Natural killer cell (primary cell): ENCODE measurements at regions not wholly inside any gene's neighbourhood (a gene's known extent, or its start where the extent isn't known, plus 50 kb on each side); places are given as distances from the start of the nearest gene placed in this dataset.

Experiments
- ATAC-seq, 3 donors: fragments of 150-1000 bp in 2 of 3; fragments of 200-7000 bp in 1 of 3; cut with Tn5 transposase; 1 replicate in 1 of 3; 2 replicates in 2 of 3; pipeline ENCODE4 v1.10.0; 2021; ENCODE audit warnings: mild to moderate bottlenecking in 2 of 3, moderate library complexity in 2 of 3
- DNase-seq, 2 donors: peaks; one replicate each; pipeline versions ENCODE4 v3.0.0 to v3.0.0-alpha.2; 2013 to 2021; ENCODE audit warnings: mixed read lengths in 1 of 2
- H3K27ac ChIP-seq: one replicate; pipeline ENCODE4 v1.5.1; 2013; ENCODE audit warnings: mild to moderate bottlenecking, low read length
- H3K27me3 ChIP-seq: one replicate; pipeline ENCODE4 v1.6.1; 2013; ENCODE audit warnings: low read length; ENCODE audit not compliant: control insufficient read depth, insufficient read depth
- H3K36me3 ChIP-seq: one replicate; pipeline ENCODE4 v1.6.1; 2013; ENCODE audit warnings: low read length; ENCODE audit not compliant: control insufficient read depth, insufficient read depth
- H3K4me1 ChIP-seq: one replicate; pipeline ENCODE4 v1.6.1; 2013; ENCODE audit warnings: low read length; ENCODE audit not compliant: control insufficient read depth, insufficient read depth
- H3K4me3 ChIP-seq: one replicate; pipeline ENCODE4 v1.5.1; 2013; ENCODE audit warnings: low read length
- H3K9me3 ChIP-seq: one replicate; pipeline ENCODE4 v1.6.1; 2013; ENCODE audit warnings: low read length; ENCODE audit not compliant: control insufficient read depth, insufficient read depth
- H3K27ac Mint-ChIP-seq, 2 donors: one replicate each; pipeline ENCODE4 v1.8.0; 2022; ENCODE audit warnings: mild to moderate bottlenecking in 2 of 2, mixed read lengths in 2 of 2, moderate library complexity in 1 of 2
- H3K27me3 Mint-ChIP-seq, 2 donors: one replicate each; pipeline ENCODE4 v1.8.0; 2022; ENCODE audit warnings: low read depth in 2 of 2, mixed read lengths in 2 of 2
- H3K36me3 Mint-ChIP-seq: one replicate; pipeline ENCODE4 v1.8.0; 2022; ENCODE audit warnings: mixed read lengths
- H3K4me1 Mint-ChIP-seq, 2 donors: one replicate each; pipeline ENCODE4 v1.8.0; 2022; ENCODE audit warnings: mixed read lengths in 2 of 2
- H3K4me3 Mint-ChIP-seq: one replicate; pipeline ENCODE4 v1.8.0; 2022; ENCODE audit warnings: mild to moderate bottlenecking, moderate library complexity, mixed read lengths
- H3K9me3 Mint-ChIP-seq, 2 donors: one replicate each; pipeline ENCODE4 v1.8.0; 2022; ENCODE audit warnings: mixed read lengths in 2 of 2
- CTCF ChIP-seq: fragments of 200-600 bp; IDR thresholded peaks from one replicate; pipeline ENCODE4 v1.8.0; 2022; ENCODE audit warnings: antibody characterized with exemption
- WGBS: methylation state at CpG from one replicate; pipeline ENCODE4 v1.1.7; 2013; ENCODE audit warnings: missing lambda C conversion rate; ENCODE audit not compliant: insufficient coverage; 5-methylcytosine and 5-hydroxymethylcytosine counted together
- intact Hi-C: fragments of 100-400 bp; cut with micrococcal nuclease; formaldehyde crosslinking; loops from one replicate; pipeline ENCODE4 v1.14.2; 2022

GRCh38 chr2:8398040-8398668 lies 283.7 kb upstream of the ID2 start:
- no peaks in the 10 kb centered on the region for H3K27me3 Mint-ChIP-seq

DNA sequence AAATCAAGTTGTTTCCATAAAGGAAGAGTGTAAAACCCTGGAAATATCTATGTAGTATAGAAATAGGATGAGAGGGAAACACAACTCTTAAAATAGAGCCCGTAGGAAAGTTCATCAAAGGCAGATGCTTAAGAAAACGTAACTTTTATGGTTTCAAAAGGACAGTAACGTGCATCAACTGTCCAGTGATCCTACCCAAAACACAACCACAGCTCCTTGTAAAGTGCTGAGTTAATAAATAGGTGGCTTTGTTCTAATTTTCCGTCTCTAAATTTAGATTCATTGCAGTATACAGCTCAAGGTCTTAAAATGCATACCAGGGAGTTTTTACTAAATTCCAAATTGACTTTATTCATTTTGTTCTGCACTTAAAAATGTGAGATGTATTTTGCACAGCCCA lies 282.1 kb upstream of the ID2 start:
- Histone ChIP-seq H3K36me3 (no peaks in the 10 kb centered on the region), H3K4me3 (no peak overlapping the region), H3K9me3 (no peaks in the 10 kb centered on the region), H3K27me3 (no peaks in the 10 kb centered on the region), H3K4me1 (peaks cover 27% of the 10 kb centered on the region), H3K27ac (no peak overlapping the region)
- Mint-ChIP-seq H3K4me1 (peaks cover 57 to 64% of the 10 kb centered on the region in 2 donors), H3K27ac (no peak overlapping the region), H3K27me3 (no peaks in the 10 kb centered on the region), H3K36me3 (no peaks in the 10 kb centered on the region), H3K9me3 (no peaks in the 10 kb centered on the region), H3K4me3 (no peak overlapping the region)
- DNase-seq (no peak), ATAC-seq (no peak)
- intact Hi-C loops, result no loop called here
- 92% methylated on average over 1 of the region's 4 CpGs for WGBS
- no peak for TF ChIP-seq CTCF

More at GRCh38 chr2:8398040-8398668, 283.7 kb upstream of the ID2 start:
- TF ChIP-seq CTCF, result no peak
- intact Hi-C loops, result no loop called here
- Histone ChIP-seq H3K27me3 (no peaks in the 10 kb centered on the region), H3K4me1 (peaks cover 41% of the 10 kb centered on the region), H3K9me3 (no peaks in the 10 kb centered on the region), H3K36me3 (no peaks in the 10 kb centered on the region), H3K4me3 (no peak overlapping the region), H3K27ac (no peak overlapping the region)
- DNase-seq (no peak), ATAC-seq (peak in 1 of 3 donors; percentile 17)
- H3K4me3 Mint-ChIP-seq, result no peak overlapping the region
- peak overlapping the region; percentile 2 to 22 for H3K27ac Mint-ChIP-seq
- H3K36me3 Mint-ChIP-seq, result no peaks in the 10 kb centered on the region
- H3K4me1 Mint-ChIP-seq, result peaks cover 52% of the 10 kb centered on the region in 2 donors
- 85% methylated on average over 13 of the region's 13 CpGs for WGBS
- H3K9me3 Mint-ChIP-seq, result no peaks in the 10 kb centered on the region

DNA sequence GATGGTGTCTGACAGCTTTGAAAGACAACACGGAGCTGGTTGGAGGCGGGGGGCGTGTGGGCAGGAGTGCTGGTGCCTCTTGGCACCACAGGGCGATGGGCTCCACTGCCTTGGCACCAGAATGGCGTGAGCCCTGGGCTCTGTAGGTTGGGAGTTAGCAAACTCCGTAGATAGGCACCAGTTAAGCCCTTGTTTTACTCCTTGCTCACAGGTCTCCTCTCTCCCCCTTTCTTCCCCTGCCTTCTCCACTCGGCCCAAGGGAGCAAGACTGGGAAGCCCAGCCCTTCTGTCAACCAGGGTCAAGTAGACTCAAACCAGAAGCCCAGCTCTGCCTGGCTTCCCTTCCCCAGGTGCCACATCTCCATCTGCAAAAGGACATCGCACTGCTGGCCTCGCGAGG lies 281.7 kb upstream of the ID2 start:
- 85% methylated on average over 10 of the region's 10 CpGs for WGBS
- Mint-ChIP-seq H3K9me3 (no peaks in the 10 kb centered on the region), H3K4me1 (peaks cover 52 to 60% of the 10 kb centered on the region in 2 donors), H3K36me3 (no peaks in the 10 kb centered on the region), H3K4me3 (no peak overlapping the region), H3K27me3 (no peaks in the 10 kb centered on the region), H3K27ac (peak overlapping the region in 1 of 2 donors; percentile 6)
- no peak for ATAC-seq
- Histone ChIP-seq H3K9me3 (no peaks in the 10 kb centered on the region), H3K27me3 (no peaks in the 10 kb centered on the region), H3K27ac (no peak overlapping the region), H3K4me1 (peaks cover 23% of the 10 kb centered on the region), H3K36me3 (no peaks in the 10 kb centered on the region), H3K4me3 (no peak overlapping the region)
- no peak for DNase-seq
- intact Hi-C loops, result no loop called here
- TF ChIP-seq CTCF, result no peak

GRCh38 chr2:8402222-8402621 lies 279.6 kb upstream of the ID2 start:
- H3K4me3 Mint-ChIP-seq, result no peak overlapping the region
- Histone ChIP-seq H3K9me3 (no peaks in the 10 kb centered on the region), H3K4me1 (peaks cover 7% of the 10 kb centered on the region), H3K27me3 (no peaks in the 10 kb centered on the region), H3K36me3 (no peaks in the 10 kb centered on the region), H3K4me3 (no peak overlapping the region), H3K27ac (no peak overlapping the region)
- peaks cover 37 to 46% of the 10 kb centered on the region in 2 donors for H3K4me1 Mint-ChIP-seq
- H3K9me3 Mint-ChIP-seq, result no peaks in the 10 kb centered on the region
- no peaks in the 10 kb centered on the region for H3K27me3 Mint-ChIP-seq
- 93% methylated on average over 1 of the region's 1 CpG for WGBS
- ATAC-seq (no peak), DNase-seq (no peak)
- H3K36me3 Mint-ChIP-seq, result no peaks in the 10 kb centered on the region
- TF ChIP-seq CTCF, result no peak
- intact Hi-C loops, result no loop called here
- no peak overlapping the region for H3K27ac Mint-ChIP-seq
